GM12878 (cell line): ENCODE measurements at regions not wholly inside any gene's neighbourhood (a gene's known extent, or its start where the extent isn't known, plus 50 kb on each side); places are given as distances from the start of the nearest gene placed in this dataset.

Experiments
- ATAC-seq: fragments of 200-7000 bp; cut with Tn5 transposase; 3 replicates; pipeline ENCODE4 v1.9.1; 2020; ENCODE audit warnings: mild to moderate bottlenecking, moderate library complexity
- BruUV-seq: library from RNA; stranded (reverse); fragments of 400-500 nt; replicated peaks from 2 replicates; lab custom pipeline; 2021; lab: Mats Ljungman, UMichigan
- CTCF ChIA-PET: fragments of 300-600 bp; sonication (Branson Sonifier 250); formaldehyde crosslinking; extraction: SDS; loops from one replicate; lab custom pipeline; 2021; ENCODE audit warnings: inconsistent platforms; lab: Yijun Ruan, JAX
- POLR2A ChIA-PET: fragments of 350-600 bp; formaldehyde crosslinking; extraction: SDS; loops from one replicate; lab custom pipeline; 2021; ENCODE audit warnings: inconsistent platforms; lab: Charles Lee
- RAD21 ChIA-PET: fragments of 300-600 bp; sonication (Branson Sonifier 250); formaldehyde crosslinking; loops from one replicate; lab custom pipeline; 2023; ENCODE audit warnings: antibody characterized with exemption; ENCODE audit not compliant: unreplicated experiment; lab: Charles Lee
- SMC1A ChIA-PET: fragments of 300-600 bp; sonication (Branson Sonifier 250); formaldehyde crosslinking; loops from one replicate; lab custom pipeline; 2023; ENCODE audit not compliant: unreplicated experiment, uncharacterized antibody; lab: Charles Lee
- DNase-seq: peaks from one replicate; pipeline ENCODE4 v3.0.0-alpha.2; 2011; ENCODE audit warnings: low read depth, low spot score
- FAIRE-seq: peaks from 3 replicates; lab custom pipeline; 2011; peaks lifted over from hg19 to GRCh38; lab: Jason Lieb, UNC
- H2AFZ ChIP-seq: 2 replicates; pipeline ENCODE4 v1.6.0; 2011; ENCODE audit warnings: low read depth, low read length, control low read depth; ENCODE audit not compliant: control insufficient read depth
- H3K27ac ChIP-seq: 2 replicates; pipeline ENCODE4 v1.5.1; 2011; ENCODE audit warnings: control low read depth; ENCODE audit not compliant: control insufficient read depth, insufficient read depth
- H3K27me3 ChIP-seq, 2 experiments: replicated peaks in 1 of 2; 2 replicates each; pipeline versions ENCODE4 v1.6.0 to v1.6.1; 2011; ENCODE audit warnings: low read length in 1 of 2; ENCODE audit not compliant: control insufficient read depth in 2 of 2, insufficient read depth in 2 of 2
- H3K36me3 ChIP-seq, 2 experiments: 2 replicates each; pipeline ENCODE4 v1.5.1; 2011; ENCODE audit warnings: low read length in 1 of 2; ENCODE audit not compliant: control insufficient read depth in 2 of 2, insufficient read depth in 2 of 2
- H3K4me1 ChIP-seq: 2 replicates; pipeline ENCODE4 v1.6.1; 2011; ENCODE audit warnings: mild to moderate bottlenecking, low read length, moderate library complexity, mixed read lengths; ENCODE audit not compliant: control insufficient read depth, insufficient read depth
- H3K4me2 ChIP-seq: 2 replicates; pipeline ENCODE4 v1.6.0; 2011; ENCODE audit warnings: control low read depth; ENCODE audit not compliant: control insufficient read depth, insufficient read depth
- H3K4me3 ChIP-seq: fragments of 200-600 bp; sonication (generic); 2 replicates; pipeline ENCODE4 v1.5.1; 2016
- H3K79me2 ChIP-seq: 2 replicates; pipeline ENCODE4 v1.6.0; 2011; ENCODE audit warnings: low read length; ENCODE audit not compliant: control insufficient read depth, insufficient read depth
- H3K9ac ChIP-seq: 2 replicates; pipeline ENCODE4 v1.8.0; 2011; ENCODE audit warnings: low read length, control low read depth, mixed read lengths; ENCODE audit not compliant: control insufficient read depth, insufficient read depth
- H3K9me3 ChIP-seq: replicated peaks from 3 replicates; pipeline ENCODE4 v1.5.1; 2011; ENCODE audit warnings: mild to moderate bottlenecking, low read length; ENCODE audit not compliant: control insufficient read depth, insufficient read depth
- H4K20me1 ChIP-seq: 2 replicates; pipeline ENCODE4 v1.6.0; 2011; ENCODE audit not compliant: control insufficient read depth, insufficient read depth
- ATF2 ChIP-seq: IDR thresholded peaks from 2 replicates; pipeline ENCODE4 v1.6.1; 2012; ENCODE audit warnings: low read length, inconsistent platforms
- ATF7 ChIP-seq: fragments of 450-650 bp; IDR thresholded peaks from 2 replicates; pipeline ENCODE4 v1.6.1; 2016; ENCODE audit warnings: low read depth, mild to moderate bottlenecking
- CHD1 ChIP-seq: IDR thresholded peaks from 2 replicates; pipeline ENCODE4 v1.6.1; 2012; ENCODE audit warnings: low read depth, low read length, improper control_type of control experiment
- FOS ChIP-seq: IDR thresholded peaks from 3 replicates; pipeline ENCODE4 v1.6.1; 2011; ENCODE audit warnings: borderline replicate concordance; ENCODE audit not compliant: insufficient read length; ENCODE audit errors: extremely low read depth
- GABPA ChIP-seq: IDR thresholded peaks from 2 replicates; pipeline ENCODE4 v1.6.1; 2014; ENCODE audit warnings: antibody characterized with exemption, low read depth, mild to moderate bottlenecking, inconsistent platforms
- KLF5 ChIP-seq: fragments of 450-650 bp; IDR thresholded peaks from 2 replicates; pipeline ENCODE4 v1.6.1; 2014; ENCODE audit warnings: mild to moderate bottlenecking; ENCODE audit not compliant: partially characterized antibody
- MLLT1 ChIP-seq: fragments of 450-650 bp; IDR thresholded peaks from 2 replicates; pipeline ENCODE4 v1.6.1; 2016; ENCODE audit warnings: mild to moderate bottlenecking
- MXI1 ChIP-seq: fragments of 150-350 bp; IDR thresholded peaks from 2 replicates; pipeline ENCODE4 v1.6.1; 2011; ENCODE audit warnings: low read depth, mild to moderate bottlenecking, inconsistent platforms, low read length, improper control_type of control experiment
- NFYB ChIP-seq: IDR thresholded peaks from 2 replicates; pipeline ENCODE4 v1.6.1; 2011; ENCODE audit warnings: low read depth, mild to moderate bottlenecking, low read length, improper control_type of control experiment, moderate library complexity; ENCODE audit not compliant: insufficient read depth
- SRF ChIP-seq, 2 experiments: IDR thresholded peaks; 2 replicates each; pipeline ENCODE4 v1.6.1; 2011; ENCODE audit warnings: low read depth in 2 of 2, low read length in 2 of 2, mild to moderate bottlenecking in 1 of 2, moderate library complexity in 1 of 2
- SUZ12 ChIP-seq: fragments of 200-600 bp; sonication (generic); IDR thresholded peaks from one replicate; pipeline ENCODE4 v1.6.1; 2018; ENCODE audit warnings: antibody characterized with exemption, mild to moderate bottlenecking; ENCODE audit not compliant: unreplicated experiment
- YY1 ChIP-seq: IDR thresholded peaks from 2 replicates; pipeline ENCODE4 v1.6.1; 2011; ENCODE audit warnings: low read depth, mild to moderate bottlenecking, low read length
- ZNF687 ChIP-seq: fragments of 450-650 bp; IDR thresholded peaks from 2 replicates; pipeline ENCODE4 v1.6.1; 2017; ENCODE audit warnings: mild to moderate bottlenecking, moderate library complexity
- ZSCAN29 ChIP-seq: fragments of 450-650 bp; IDR thresholded peaks from 2 replicates; pipeline ENCODE4 v1.6.1; 2017; ENCODE audit warnings: mild to moderate bottlenecking, moderate library complexity
- WGBS: methylation state at CpG from one replicate; pipeline ENCODE4 v1.1.6; 2016; ENCODE audit warnings: low lambda C conversion rate; ENCODE audit not compliant: insufficient replicate concordance, insufficient coverage; ENCODE audit errors: missing lambda C conversion rate; 5-methylcytosine and 5-hydroxymethylcytosine counted together
- in situ Hi-C: fragments of 300-500 bp; cut with MboI; formaldehyde crosslinking; loops from 9 replicates; pipeline ENCODE4 v1.14.3; 2018; ENCODE audit warnings: mixed read lengths
- intact Hi-C: fragments of 100-400 bp; cut with micrococcal nuclease; formaldehyde crosslinking; loops from one replicate; pipeline ENCODE4 v1.14.2; 2022; ENCODE audit not compliant: unreplicated experiment
- TF ChIP-seq, protein P1 (sequence below): fragments of 450-650 bp; IDR thresholded peaks from 2 replicates; pipeline ENCODE4 v1.6.1; 2016; ENCODE audit warnings: mild to moderate bottlenecking, moderate library complexity, borderline replicate concordance

- H3K27me3 ChIP-seq: no peaks in the 10 kb centered on the region
- H3K4me2 ChIP-seq: no peak overlapping the region
- H3K36me3 ChIP-seq: no peaks in the 10 kb centered on the region
- BruUV-seq: no TSS peak
- H4K20me1 ChIP-seq: no peaks in the 10 kb centered on the region
- intact Hi-C loops: no loop called here
- H3K4me3 ChIP-seq: no peak overlapping the region
- no peak overlapping the region for H3K9ac ChIP-seq
- ATAC-seq (no peak), FAIRE-seq (no peak), DNase-seq (no peak)
- RAD21 ChIA-PET: no interaction called here
- POLR2A ChIA-PET: no interaction called here
- in situ Hi-C loops: no loop called here
- CTCF ChIA-PET: interaction anchor here (1.0 to 1.3 kb wide), 3 partner anchors 14 to 129 kb away, joined by 3 read pairs; no protein-coding TSS in a partner anchor
- no peak overlapping the region for H3K27ac ChIP-seq
- H3K4me1 ChIP-seq: no peaks in the 10 kb centered on the region
- WGBS: 9% methylated on average over 2 of the region's 2 CpGs
- SMC1A ChIA-PET: no interaction called here
- no peaks in the 10 kb centered on the region for H3K79me2 ChIP-seq
- H3K9me3 ChIP-seq: no peaks in the 10 kb centered on the region
- no peak overlapping the region for H2AFZ ChIP-seq
- TF ChIP-seq ATF2 (no peak), NFYB (no peak), FOS (no peak), ZSCAN29 (no peak), MLLT1 (no peak), GABPA (no peak), SRF (IDR thresholded peaks at IDR 0.05; ENCODE audit: low read depth in 2 of 2, low read length in 2 of 2) (no peak), MXI1 (no peak), YY1 (no peak), ATF7 (no peak), KLF5 (no peak), CHD1 (no peak), SUZ12 (no peak), ZNF687 (no peak)
- TF ChIP-seq, protein P1, sequence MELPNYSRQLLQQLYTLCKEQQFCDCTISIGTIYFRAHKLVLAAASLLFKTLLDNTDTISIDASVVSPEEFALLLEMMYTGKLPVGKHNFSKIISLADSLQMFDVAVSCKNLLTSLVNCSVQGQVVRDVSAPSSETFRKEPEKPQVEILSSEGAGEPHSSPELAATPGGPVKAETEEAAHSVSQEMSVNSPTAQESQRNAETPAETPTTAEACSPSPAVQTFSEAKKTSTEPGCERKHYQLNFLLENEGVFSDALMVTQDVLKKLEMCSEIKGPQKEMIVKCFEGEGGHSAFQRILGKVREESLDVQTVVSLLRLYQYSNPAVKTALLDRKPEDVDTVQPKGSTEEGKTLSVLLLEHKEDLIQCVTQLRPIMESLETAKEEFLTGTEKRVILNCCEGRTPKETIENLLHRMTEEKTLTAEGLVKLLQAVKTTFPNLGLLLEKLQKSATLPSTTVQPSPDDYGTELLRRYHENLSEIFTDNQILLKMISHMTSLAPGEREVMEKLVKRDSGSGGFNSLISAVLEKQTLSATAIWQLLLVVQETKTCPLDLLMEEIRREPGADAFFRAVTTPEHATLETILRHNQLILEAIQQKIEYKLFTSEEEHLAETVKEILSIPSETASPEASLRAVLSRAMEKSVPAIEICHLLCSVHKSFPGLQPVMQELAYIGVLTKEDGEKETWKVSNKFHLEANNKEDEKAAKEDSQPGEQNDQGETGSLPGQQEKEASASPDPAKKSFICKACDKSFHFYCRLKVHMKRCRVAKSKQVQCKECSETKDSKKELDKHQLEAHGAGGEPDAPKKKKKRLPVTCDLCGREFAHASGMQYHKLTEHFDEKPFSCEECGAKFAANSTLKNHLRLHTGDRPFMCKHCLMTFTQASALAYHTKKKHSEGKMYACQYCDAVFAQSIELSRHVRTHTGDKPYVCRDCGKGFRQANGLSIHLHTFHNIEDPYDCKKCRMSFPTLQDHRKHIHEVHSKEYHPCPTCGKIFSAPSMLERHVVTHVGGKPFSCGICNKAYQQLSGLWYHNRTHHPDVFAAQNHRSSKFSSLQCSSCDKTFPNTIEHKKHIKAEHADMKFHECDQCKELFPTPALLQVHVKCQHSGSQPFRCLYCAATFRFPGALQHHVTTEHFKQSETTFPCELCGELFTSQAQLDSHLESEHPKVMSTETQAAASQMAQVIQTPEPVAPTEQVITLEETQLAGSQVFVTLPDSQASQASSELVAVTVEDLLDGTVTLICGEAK: no peak
Measured at GRCh38 chr4:14294611-14295010, 667.1 kb upstream of the BOD1L1 start.
